ENCODE measurements at regions not wholly inside any gene's neighbourhood (a gene's known extent, or its start where the extent isn't known, plus 50 kb on each side); places are given as distances from the start of the nearest gene placed in this dataset.

GRCh38 chr11:96863520-96863919 is 473.7 kb downstream of the JRKL start:
- TF ChIP-seq, protein P1, sequence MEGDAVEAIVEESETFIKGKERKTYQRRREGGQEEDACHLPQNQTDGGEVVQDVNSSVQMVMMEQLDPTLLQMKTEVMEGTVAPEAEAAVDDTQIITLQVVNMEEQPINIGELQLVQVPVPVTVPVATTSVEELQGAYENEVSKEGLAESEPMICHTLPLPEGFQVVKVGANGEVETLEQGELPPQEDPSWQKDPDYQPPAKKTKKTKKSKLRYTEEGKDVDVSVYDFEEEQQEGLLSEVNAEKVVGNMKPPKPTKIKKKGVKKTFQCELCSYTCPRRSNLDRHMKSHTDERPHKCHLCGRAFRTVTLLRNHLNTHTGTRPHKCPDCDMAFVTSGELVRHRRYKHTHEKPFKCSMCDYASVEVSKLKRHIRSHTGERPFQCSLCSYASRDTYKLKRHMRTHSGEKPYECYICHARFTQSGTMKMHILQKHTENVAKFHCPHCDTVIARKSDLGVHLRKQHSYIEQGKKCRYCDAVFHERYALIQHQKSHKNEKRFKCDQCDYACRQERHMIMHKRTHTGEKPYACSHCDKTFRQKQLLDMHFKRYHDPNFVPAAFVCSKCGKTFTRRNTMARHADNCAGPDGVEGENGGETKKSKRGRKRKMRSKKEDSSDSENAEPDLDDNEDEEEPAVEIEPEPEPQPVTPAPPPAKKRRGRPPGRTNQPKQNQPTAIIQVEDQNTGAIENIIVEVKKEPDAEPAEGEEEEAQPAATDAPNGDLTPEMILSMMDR (IDR thresholded peaks at IDR 0.05; ENCODE audit: low read depth, low read length): no peak
- no peak for TF ChIP-seq EZH2phosphoT487 (IDR thresholded peaks at IDR 0.05; ENCODE audit: low read depth)

Data from OCI-LY3 (cell line).